ENCODE measurements at regions not wholly inside any gene's neighbourhood (a gene's known extent, or its start where the extent isn't known, plus 50 kb on each side); places are given as distances from the start of the nearest gene placed in this dataset.

DNA sequence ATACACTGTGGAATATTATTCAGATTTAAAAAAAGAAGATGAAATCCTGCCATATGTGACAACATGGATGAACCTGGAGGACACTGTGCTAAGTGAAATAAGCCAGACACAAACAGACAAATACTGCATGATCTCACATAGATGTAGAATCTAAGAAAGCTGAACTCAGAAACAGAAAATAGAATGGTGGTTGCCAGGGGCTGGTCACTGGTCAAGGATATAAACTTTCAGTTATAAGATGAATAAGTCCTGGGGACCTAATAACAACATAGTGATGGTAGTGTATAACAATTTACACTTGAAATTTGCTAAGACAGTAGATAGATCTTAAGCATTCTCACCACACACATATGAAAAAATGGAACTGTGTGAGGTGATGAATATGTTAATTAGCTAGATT lies 161.3 kb upstream of the TMCC3 start:
- Histone ChIP-seq H3K4me3 (replicated peaks in 1 of 3; ENCODE audit: low read depth in 2 of 3, low read length in 3 of 3) (no peak overlapping the region), H3K27ac (ENCODE audit: low read depth in 1 of 2, low read length in 2 of 2) (no peak overlapping the region), H3K27me3 (ENCODE audit: control insufficient read depth in 2 of 2, insufficient read depth in 2 of 2, low read length in 2 of 2) (no peaks in the 10 kb centered on the region), H3K79me2 (ENCODE audit: insufficient read depth, low read length) (no peaks in the 10 kb centered on the region), H3K9ac (ENCODE audit: insufficient read depth, low read length, poor library complexity, severe bottlenecking) (no peak overlapping the region), H3K36me3 (replicated peaks in 1 of 2; ENCODE audit: control insufficient read depth in 1 of 2, insufficient read depth in 2 of 2, low read length in 2 of 2) (no peaks in the 10 kb centered on the region), H3K4me1 (ENCODE audit: control insufficient read depth in 1 of 2, insufficient read depth in 2 of 2, low read length in 2 of 2) (peaks cover 3 to 5% of the 10 kb centered on the region in 2 donors), H3K4me2 (replicated peaks; ENCODE audit: extremely low read depth, low read length, poor library complexity, severe bottlenecking) (no peak overlapping the region), H3K9me3 (replicated peaks in 1 of 2; ENCODE audit: control insufficient read depth in 1 of 2, insufficient read depth in 1 of 2, low read length in 2 of 2) (peaks cover 14 to 38% of the 10 kb centered on the region in 2 donors), H4K20me1 (ENCODE audit: insufficient read depth, low read length) (no peaks in the 10 kb centered on the region), H2AFZ (ENCODE audit: insufficient read depth, low read depth, low read length, poor library complexity, severe bottlenecking) (no peak overlapping the region)
- no peak for DNase-seq
- Mint-ChIP-seq H3K27me3 (ENCODE audit: low read depth in 3 of 3) (peaks cover 0 to 7% (median 2%) of the 10 kb centered on the region in 3 donors), H3K9me3 (peaks cover 24 to 53% (median 46%) of the 10 kb centered on the region in 7 donors), H3K4me1 (peaks cover under 1% of the 10 kb centered on the region), H3K36me3 (no peaks in the 10 kb centered on the region), H3K4me3 (no peak overlapping the region), H3K27ac (no peak overlapping the region)
- intact Hi-C loops (cut with micrococcal nuclease) = no loop called here
- TF ChIP-seq, protein P1, sequence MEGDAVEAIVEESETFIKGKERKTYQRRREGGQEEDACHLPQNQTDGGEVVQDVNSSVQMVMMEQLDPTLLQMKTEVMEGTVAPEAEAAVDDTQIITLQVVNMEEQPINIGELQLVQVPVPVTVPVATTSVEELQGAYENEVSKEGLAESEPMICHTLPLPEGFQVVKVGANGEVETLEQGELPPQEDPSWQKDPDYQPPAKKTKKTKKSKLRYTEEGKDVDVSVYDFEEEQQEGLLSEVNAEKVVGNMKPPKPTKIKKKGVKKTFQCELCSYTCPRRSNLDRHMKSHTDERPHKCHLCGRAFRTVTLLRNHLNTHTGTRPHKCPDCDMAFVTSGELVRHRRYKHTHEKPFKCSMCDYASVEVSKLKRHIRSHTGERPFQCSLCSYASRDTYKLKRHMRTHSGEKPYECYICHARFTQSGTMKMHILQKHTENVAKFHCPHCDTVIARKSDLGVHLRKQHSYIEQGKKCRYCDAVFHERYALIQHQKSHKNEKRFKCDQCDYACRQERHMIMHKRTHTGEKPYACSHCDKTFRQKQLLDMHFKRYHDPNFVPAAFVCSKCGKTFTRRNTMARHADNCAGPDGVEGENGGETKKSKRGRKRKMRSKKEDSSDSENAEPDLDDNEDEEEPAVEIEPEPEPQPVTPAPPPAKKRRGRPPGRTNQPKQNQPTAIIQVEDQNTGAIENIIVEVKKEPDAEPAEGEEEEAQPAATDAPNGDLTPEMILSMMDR (IDR thresholded peaks at IDR 0.05) = no peak

DNA sequence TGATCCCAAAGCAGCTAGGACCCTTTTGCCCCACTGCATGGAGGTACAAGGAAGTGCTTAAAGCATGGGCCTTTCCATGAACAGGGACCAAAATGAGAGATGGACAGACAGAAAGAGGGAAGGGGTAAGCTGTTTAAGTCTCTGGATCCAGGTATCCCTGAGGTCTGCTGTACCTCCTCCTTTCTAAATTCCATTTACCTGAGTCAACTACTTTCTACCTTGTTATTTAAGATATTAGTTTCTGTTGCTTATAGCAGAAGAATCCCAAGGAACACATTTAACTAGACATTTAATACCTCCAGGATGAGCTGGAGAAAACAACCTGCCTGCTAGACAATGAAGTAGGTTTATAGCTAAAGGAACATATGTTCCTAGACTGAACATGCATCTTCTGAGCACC lies 157.6 kb upstream of the TMCC3 start:
- Histone ChIP-seq H3K4me2 (replicated peaks; ENCODE audit: extremely low read depth, low read length, poor library complexity, severe bottlenecking) (no peak overlapping the region), H3K27me3 (ENCODE audit: control insufficient read depth in 2 of 2, insufficient read depth in 2 of 2, low read length in 2 of 2) (no peaks in the 10 kb centered on the region), H3K79me2 (ENCODE audit: insufficient read depth, low read length) (no peaks in the 10 kb centered on the region), H3K27ac (ENCODE audit: low read depth in 1 of 2, low read length in 2 of 2) (no peak overlapping the region), H3K4me3 (replicated peaks in 1 of 3; ENCODE audit: low read depth in 2 of 3, low read length in 3 of 3) (no peak overlapping the region), H4K20me1 (ENCODE audit: insufficient read depth, low read length) (no peaks in the 10 kb centered on the region), H3K36me3 (replicated peaks in 1 of 2; ENCODE audit: control insufficient read depth in 1 of 2, insufficient read depth in 2 of 2, low read length in 2 of 2) (no peaks in the 10 kb centered on the region), H2AFZ (ENCODE audit: insufficient read depth, low read depth, low read length, poor library complexity, severe bottlenecking) (no peak overlapping the region), H3K9ac (ENCODE audit: insufficient read depth, low read length, poor library complexity, severe bottlenecking) (no peak overlapping the region), H3K4me1 (ENCODE audit: control insufficient read depth in 1 of 2, insufficient read depth in 2 of 2, low read length in 2 of 2) (peaks cover 17 to 20% of the 10 kb centered on the region in 2 donors), H3K9me3 (replicated peaks in 1 of 2; ENCODE audit: control insufficient read depth in 1 of 2, insufficient read depth in 1 of 2, low read length in 2 of 2) (peaks cover 10 to 23% of the 10 kb centered on the region in 2 donors)
- H3K27ac Mint-ChIP-seq = no peak overlapping the region
- H3K27me3 Mint-ChIP-seq (ENCODE audit: low read depth in 3 of 3) = peaks cover 1 to 4% (median 2%) of the 10 kb centered on the region in 3 donors
- peaks cover 17 to 29% (median 27%) of the 10 kb centered on the region in 7 donors for H3K9me3 Mint-ChIP-seq
- TF ChIP-seq, protein P1 (IDR thresholded peaks at IDR 0.05) = no peak
- no peak for DNase-seq
- H3K4me1 Mint-ChIP-seq = peaks cover 15% of the 10 kb centered on the region
- intact Hi-C loops (cut with micrococcal nuclease) = no loop called here
- no peak overlapping the region for H3K4me3 Mint-ChIP-seq
- H3K36me3 Mint-ChIP-seq = no peaks in the 10 kb centered on the region

All from CD14-positive monocyte (primary cell).